ENCODE measurements at regions not wholly inside any gene's neighbourhood (a gene's known extent, or its start where the extent isn't known, plus 50 kb on each side); places are given as distances from the start of the nearest gene placed in this dataset.
"Not testable (repeated sequence)": the region's sequence is repeated elsewhere in the genome, so short reads cannot be mapped to it uniquely, and the experiment has no call there.

DNA sequence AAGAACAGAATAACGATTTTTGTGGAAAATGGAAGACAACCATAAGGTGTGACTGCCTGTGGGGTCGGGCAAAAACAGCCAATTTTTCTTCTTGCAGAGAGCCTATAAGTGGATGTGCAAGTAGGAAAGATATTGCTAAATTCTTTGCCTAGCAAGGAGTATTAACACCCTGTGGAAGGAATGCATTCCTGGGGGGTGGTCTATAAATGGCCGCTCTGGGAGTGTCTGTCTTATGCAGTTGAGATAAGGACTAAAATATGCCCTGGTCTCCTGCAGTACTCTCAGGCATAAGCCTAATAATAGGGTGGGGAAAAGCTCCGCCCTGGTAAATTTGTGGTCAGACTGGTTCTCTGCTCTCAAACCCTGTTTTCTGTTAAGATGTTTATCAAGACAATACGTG lies 770.6 kb upstream of the LRRN3 start:
- TF ChIP-seq POLR2A, CTCF (IDR thresholded peaks at IDR 0.05): not testable (repeated sequence)

Measured in right lobe of liver (tissue), 4 donors.